Uterus (tissue), 3 donors: ENCODE measurements at regions not wholly inside any gene's neighbourhood (a gene's known extent, or its start where the extent isn't known, plus 50 kb on each side); places are given as distances from the start of the nearest gene placed in this dataset.
A peak's percentile ranks its signal among the peaks of the same experiment; 100 is the strongest.

Experiments
- DNase-seq, 2 donors: peaks; one replicate each; pipeline ENCODE4 v3.0.0-alpha.2; 2019 to 2020
- H3K27ac ChIP-seq, 2 donors: fragments of 200-600 bp; sonication (generic); 1 replicate in 1 of 2; 2 replicates in 1 of 2; pipeline ENCODE4 v1.5.1; 2016 to 2018
- H3K27me3 ChIP-seq, 2 donors: fragments of 200-600 bp; sonication (generic); one replicate each; pipeline ENCODE4 v1.5.1; 2018 to 2019; ENCODE audit warnings: control low read depth in 1 of 2
- H3K36me3 ChIP-seq, 2 donors: fragments of 200-600 bp; sonication (generic); one replicate each; pipeline ENCODE4 v1.5.1; 2019; ENCODE audit warnings: control low read depth in 1 of 2
- H3K4me1 ChIP-seq, 2 donors: fragments of 200-600 bp; sonication (generic); one replicate each; pipeline ENCODE4 v1.5.1; 2018 to 2019; ENCODE audit warnings: control low read depth in 1 of 2
- H3K4me3 ChIP-seq, 2 donors: fragments of 200-600 bp; sonication (generic); 1 replicate in 1 of 2; 2 replicates in 1 of 2; pipeline ENCODE4 v1.5.1; 2018 to 2019; ENCODE audit warnings: mild to moderate bottlenecking in 1 of 2
- H3K9me3 ChIP-seq, 2 donors: fragments of 200-600 bp; sonication (generic); one replicate each; pipeline ENCODE4 v1.5.1; 2019; ENCODE audit warnings: control low read depth in 1 of 2
- POLR2A ChIP-seq, 2 donors: fragments of 450-650 bp; IDR thresholded peaks; one replicate each; pipeline ENCODE4 v1.6.1; 2016; ENCODE audit warnings: antibody characterized with exemption in 2 of 2, mild to moderate bottlenecking in 1 of 2, moderate library complexity in 1 of 2
- intact Hi-C: fragments of 100-400 bp; cut with DNase I; formaldehyde crosslinking; loops from one replicate; pipeline ENCODE4 v1.15.1; 2023; ENCODE audit warnings: low total_unique reads
- TF ChIP-seq, protein P1 (sequence below), 4 experiments: fragments of 200-600 bp in 2 of 4; fragments of 450-650 bp in 2 of 4; sonication (generic) in 2 of 4; IDR thresholded peaks; one replicate each; pipeline ENCODE4 v1.5.1; 2016 to 2019; ENCODE audit warnings: antibody characterized with exemption in 4 of 4, mild to moderate bottlenecking in 2 of 4, moderate library complexity in 1 of 4
- donor health status: DM: yes; HTN: yes; CAD: no.

- Histone ChIP-seq H3K4me1 (peaks cover 8 to 12% of the 10 kb centered on the region in 2 donors), H3K36me3 (no peaks in the 10 kb centered on the region), H3K27me3 (no peaks in the 10 kb centered on the region), H3K9me3 (no peaks in the 10 kb centered on the region), H3K4me3 (peak overlapping the region in 1 of 2 donors; percentile 8), H3K27ac (peak overlapping the region; percentile 83 to 84)
- DNase-seq: no peak
- intact Hi-C loops: no loop called here
- TF ChIP-seq, protein P1, sequence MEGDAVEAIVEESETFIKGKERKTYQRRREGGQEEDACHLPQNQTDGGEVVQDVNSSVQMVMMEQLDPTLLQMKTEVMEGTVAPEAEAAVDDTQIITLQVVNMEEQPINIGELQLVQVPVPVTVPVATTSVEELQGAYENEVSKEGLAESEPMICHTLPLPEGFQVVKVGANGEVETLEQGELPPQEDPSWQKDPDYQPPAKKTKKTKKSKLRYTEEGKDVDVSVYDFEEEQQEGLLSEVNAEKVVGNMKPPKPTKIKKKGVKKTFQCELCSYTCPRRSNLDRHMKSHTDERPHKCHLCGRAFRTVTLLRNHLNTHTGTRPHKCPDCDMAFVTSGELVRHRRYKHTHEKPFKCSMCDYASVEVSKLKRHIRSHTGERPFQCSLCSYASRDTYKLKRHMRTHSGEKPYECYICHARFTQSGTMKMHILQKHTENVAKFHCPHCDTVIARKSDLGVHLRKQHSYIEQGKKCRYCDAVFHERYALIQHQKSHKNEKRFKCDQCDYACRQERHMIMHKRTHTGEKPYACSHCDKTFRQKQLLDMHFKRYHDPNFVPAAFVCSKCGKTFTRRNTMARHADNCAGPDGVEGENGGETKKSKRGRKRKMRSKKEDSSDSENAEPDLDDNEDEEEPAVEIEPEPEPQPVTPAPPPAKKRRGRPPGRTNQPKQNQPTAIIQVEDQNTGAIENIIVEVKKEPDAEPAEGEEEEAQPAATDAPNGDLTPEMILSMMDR (IDR thresholded peaks at IDR 0.05): no peak
- TF ChIP-seq POLR2A (IDR thresholded peaks at IDR 0.05): no peak
These were observed 138.9 kb upstream of the PELI1 start for GRCh38 chr2:64283006-64283570.

- Histone ChIP-seq H3K4me3 (peak overlapping the region in 1 of 2 donors; percentile 8), H3K27me3 (no peaks in the 10 kb centered on the region), H3K27ac (peak overlapping the region; percentile 83 to 84), H3K4me1 (peaks cover 11 to 12% of the 10 kb centered on the region in 2 donors), H3K36me3 (no peaks in the 10 kb centered on the region), H3K9me3 (no peaks in the 10 kb centered on the region)
- DNase-seq: peak; percentile 50 to 60
- TF ChIP-seq, protein P1 (IDR thresholded peaks at IDR 0.05): no peak
- TF ChIP-seq POLR2A (IDR thresholded peaks at IDR 0.05): no peak
- intact Hi-C loops: no loop called here
These were observed 139.6 kb upstream of the PELI1 start for GRCh38 chr2:64283641-64284361.

DNA sequence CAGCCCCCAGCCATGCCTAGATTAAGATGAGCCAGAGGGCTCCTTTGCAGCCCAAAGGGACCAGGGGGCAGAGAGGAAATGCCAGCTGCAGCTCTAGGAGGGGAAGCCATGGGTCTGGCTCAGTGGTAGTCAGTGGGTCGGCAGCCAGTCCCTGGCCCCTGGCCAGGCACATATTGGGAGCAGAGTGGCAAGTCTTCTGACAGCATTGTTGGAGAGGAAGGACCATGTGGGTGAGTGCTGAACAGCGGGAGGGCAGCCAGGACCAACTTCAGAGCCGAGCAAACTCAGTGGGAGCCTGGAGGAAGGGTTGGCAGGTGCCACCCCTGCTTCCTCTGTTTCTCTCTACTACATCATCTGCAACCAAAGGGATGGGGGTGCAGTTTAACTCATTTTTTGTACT, 140.5 kb upstream of the PELI1 start:
- Histone ChIP-seq H3K4me3 (no peak overlapping the region), H3K27ac (peak overlapping the region; percentile 83 to 84), H3K27me3 (no peaks in the 10 kb centered on the region), H3K4me1 (peaks cover 11 to 15% of the 10 kb centered on the region in 2 donors), H3K9me3 (no peaks in the 10 kb centered on the region), H3K36me3 (no peaks in the 10 kb centered on the region)
- peak in 1 of 2 donors; percentile 35 for DNase-seq
- intact Hi-C loops: no loop called here
- TF ChIP-seq, protein P1 (IDR thresholded peaks at IDR 0.05): no peak
- no peak for TF ChIP-seq POLR2A (IDR thresholded peaks at IDR 0.05)

- Histone ChIP-seq H3K27ac (peak overlapping the region; percentile 41 to 62), H3K9me3 (no peaks in the 10 kb centered on the region), H3K4me1 (peaks cover 11 to 20% of the 10 kb centered on the region in 2 donors), H3K4me3 (no peak overlapping the region), H3K36me3 (no peaks in the 10 kb centered on the region), H3K27me3 (no peaks in the 10 kb centered on the region)
- intact Hi-C loops: no loop called here
- DNase-seq: no peak
- TF ChIP-seq, protein P1 (IDR thresholded peaks at IDR 0.05): no peak
- no peak for TF ChIP-seq POLR2A (IDR thresholded peaks at IDR 0.05)
These were observed 143.1 kb upstream of the PELI1 start for GRCh38 chr2:64287202-64287740.
